ENCODE measurements at regions not wholly inside any gene's neighbourhood (a gene's known extent, or its start where the extent isn't known, plus 50 kb on each side); places are given as distances from the start of the nearest gene placed in this dataset.
"Not testable (repeated sequence)": the region's sequence is repeated elsewhere in the genome, so short reads cannot be mapped to it uniquely, and the experiment has no call there.

DNA sequence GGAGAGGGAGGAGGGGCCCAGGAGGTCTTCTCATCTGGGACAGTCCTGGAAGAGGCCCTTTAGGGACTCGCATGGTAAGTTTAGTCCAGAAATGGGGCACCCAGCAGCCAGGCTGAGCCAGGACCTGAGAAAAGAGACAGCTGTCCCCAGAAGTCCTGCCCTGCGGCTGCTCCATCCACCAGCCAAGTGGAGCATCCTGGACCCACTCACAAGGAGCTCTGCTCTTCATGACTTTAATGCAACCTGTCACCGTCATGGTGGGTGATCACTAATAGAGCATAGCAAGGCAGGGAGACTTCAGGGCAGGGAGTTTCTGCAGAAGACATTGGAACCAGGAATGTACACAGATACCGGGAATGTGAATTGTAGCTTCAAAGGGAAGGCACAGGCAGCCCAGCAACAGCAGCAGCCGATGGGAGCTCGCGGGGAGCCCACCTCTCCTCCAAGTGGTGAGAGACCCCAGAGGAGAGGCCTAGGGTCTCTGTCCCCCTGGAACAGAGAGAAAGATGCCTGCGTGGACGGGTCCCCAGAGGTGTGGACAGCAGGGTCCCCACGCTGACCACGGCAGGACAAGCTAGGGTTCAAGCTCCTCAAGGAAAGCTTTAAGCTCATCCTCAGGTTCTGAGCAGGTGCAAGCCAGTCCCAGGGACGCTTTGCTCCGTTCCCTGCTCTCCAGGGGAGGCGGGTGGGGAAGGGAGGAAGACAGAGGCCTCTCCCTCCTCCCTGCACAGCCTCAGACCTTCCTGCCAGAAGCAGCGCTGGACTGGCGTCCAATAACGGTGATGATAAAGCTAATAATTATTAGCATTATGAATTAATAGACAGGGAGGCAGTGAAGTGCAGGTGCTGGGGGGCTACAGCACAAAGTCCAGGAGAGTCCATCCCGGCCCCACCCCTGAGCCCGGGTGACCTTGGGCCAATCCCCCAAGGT is 335.3 kb downstream of the ADGRD1 start:
- not testable (repeated sequence) for DNase-seq (ENCODE audit: low read depth)

DNA sequence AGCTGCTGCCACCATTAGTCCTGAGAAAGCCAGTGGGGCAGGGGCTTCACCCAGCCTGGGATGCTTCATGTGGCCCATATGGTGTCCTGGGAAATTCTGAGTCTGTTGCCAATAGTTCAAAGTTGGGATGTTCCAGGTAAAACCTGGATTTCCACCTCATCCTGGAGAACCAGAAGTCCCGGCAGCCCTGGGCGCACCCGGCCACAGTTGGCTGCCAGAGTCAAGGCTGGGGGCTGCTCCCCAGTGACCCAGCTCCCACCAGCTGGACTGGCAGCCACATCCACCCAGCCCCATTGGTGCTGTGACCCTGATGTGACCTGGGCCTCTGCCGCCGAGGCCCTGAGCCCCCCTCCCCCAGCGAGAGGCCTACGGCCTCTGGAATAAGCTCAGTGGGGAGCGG is 336.1 kb downstream of the ADGRD1 start:
- not testable (repeated sequence) for DNase-seq (ENCODE audit: low read depth)

DNA sequence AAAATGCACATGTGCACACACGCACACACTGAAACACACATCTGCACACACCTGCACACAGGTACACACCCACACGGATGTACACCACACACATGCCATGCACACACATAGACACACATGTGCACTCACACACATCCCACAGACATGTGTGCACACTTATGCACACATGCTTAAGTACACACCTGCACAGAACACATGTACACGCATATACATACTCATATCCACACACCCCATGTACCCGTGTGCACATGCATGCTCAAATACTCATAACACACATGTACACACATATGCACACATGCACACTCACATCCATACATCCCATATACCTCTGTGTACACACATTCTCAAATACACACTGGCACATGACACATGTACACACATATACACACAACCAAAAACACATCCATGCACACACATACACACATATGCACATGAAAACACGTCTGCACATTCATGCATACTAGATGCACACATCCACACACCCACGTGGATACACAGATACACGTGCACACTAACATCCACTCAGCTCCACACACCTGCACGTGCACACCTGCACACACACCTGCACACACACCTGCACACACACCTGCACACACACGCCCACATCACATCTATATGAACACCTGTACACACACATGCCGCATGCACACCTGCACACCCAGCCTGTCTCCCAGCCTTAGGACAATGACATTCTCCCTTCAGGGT is 336.7 kb downstream of the ADGRD1 start:
- DNase-seq (ENCODE audit: low read depth) = no peak

DNA sequence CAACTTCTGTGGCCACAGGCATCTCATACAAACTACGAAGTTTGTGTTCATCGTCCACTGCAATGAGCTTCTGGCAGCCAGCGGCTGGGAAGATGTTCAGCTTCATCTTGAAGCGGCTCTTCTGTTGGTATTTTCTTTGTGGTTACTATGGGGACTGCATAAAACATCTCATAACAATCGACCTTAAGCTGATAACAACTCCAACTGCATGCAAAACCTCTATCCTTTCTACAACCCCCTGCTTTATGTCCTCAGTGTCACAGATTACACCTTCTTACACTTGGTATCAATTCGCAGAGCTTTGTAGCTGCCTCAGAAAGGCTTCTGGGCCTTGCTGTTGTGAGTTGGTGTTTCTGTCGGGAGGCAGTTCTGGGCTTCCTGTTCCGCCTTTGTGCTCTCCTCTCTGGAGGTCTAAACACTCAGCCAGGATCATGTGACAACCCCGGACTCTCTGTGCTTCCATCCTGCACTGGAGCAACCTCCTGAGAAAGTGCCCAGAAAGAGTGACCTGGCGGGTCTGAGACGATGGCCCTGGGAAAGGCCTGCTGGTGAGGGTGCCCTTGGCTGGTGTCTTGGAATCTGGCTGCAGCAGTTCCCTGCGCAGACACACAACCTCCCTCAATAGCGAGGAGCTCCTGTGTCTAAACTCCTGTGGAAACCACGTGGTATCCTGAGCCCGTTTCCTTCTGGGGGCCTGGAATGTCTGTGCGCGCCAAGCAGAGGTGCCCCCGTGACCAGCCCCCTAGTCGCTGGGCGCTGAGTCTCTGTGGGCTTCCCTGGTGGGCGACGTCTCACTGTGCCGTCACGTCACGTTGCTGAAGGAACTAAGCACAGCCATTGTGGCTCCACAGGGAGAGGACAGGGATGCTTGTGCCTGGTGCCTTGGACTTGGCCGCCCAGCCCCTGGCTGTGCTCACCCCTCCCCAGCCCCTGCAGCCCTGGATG is 339.6 kb downstream of the ADGRD1 start:
- DNase-seq (ENCODE audit: low read depth) = not testable (repeated sequence)

DNA sequence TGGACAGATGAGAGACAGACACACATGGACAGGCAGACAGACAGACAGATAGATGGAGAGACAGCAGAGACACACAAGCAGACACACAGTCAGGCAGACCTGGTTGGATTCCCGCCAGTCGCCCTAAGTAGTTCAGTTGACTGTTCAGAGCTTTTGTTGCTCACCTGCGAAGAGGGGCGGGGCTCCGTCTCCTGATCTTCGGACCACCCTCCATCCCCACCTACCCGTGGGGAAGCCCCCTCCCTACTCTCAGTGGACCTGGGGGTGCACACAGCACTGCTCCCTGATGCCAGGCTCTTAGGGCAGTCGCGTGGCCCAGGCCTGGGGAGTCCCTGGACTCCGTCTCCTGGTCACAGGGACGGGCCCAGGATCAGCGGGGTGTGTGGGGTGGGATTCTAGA is 341.0 kb downstream of the ADGRD1 start:
- not testable (repeated sequence) for DNase-seq (ENCODE audit: low read depth)

DNA sequence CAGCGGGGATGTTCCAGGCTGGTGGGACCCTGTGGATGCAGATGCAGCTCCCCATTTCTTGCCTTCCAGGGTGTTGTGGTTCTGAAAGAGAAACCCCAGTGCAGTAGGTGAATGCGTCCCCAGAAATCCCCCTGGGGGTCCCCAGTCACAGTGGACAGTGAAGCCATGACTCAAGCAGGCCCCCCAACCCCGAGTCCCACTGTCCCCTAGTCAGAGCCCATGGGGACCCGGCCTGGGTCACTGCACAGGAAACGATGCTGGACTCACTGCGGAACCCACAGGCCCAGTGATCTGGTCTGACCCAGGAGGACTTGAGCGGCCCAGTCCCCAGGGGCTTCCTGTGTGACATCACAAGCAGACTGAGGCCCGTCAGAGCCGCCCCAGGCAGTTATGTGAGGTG is 341.4 kb downstream of the ADGRD1 start:
- not testable (repeated sequence) for DNase-seq (ENCODE audit: low read depth)

DNA sequence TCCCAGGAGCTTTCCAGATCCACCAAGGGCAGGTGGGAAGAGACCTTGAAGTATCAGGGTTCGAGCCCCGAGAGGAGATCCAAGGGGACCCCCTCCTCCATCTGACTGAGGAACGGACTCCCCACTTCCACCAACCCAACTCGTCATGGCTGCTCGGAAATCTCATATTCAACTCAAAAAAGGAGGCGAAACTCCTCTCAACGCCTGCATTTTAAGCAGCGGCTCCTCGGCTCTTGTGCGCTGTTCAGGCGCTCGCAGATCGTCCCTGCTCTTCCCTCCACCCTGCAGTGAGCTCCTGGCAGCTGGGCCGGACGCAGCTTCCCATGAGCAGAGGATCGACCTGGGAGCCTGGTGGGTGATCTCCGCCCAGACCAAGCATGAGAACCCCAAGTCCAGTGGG is 341.9 kb downstream of the ADGRD1 start:
- DNase-seq (ENCODE audit: low read depth) = not testable (repeated sequence)

DNA sequence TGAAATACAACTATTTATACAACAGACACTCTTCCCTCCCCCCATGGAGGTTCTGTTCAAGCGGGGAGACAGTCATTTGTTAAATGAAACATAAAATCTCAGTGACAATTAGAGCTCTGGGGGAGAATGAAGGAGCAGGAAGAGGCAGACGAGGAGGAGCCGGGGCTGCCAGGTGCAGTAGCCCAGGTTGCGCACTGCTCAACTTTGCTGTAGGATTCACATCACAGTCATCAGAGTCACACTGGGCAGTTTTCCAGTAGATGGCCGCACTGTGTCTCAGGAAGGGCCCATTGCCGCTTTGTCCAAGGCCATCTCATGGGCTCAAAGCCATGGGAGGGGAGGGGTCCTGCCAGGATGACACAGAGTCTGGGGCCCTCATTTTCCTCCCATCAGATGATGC is 342.4 kb downstream of the ADGRD1 start:
- DNase-seq (ENCODE audit: low read depth) = not testable (repeated sequence)

DNA sequence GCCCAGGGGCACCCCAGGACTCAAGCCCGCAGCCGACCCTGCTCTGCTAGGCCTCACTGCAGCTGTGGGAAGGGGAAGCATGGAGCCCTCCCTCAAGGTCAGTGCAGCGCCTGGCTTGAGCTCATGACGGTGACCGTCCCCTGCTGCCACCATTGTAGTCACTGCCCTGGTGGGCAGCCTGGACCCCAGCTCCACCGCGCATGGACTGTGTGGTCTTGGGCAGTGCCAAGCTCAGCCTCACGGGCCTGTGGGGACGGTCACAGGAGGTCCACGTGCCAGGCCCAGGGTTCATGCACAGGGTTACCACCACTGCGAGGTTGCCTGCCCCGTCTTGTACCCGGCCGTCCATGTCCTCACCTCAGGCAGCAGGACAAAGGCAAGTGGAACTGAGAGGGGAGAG is 342.9 kb downstream of the ADGRD1 start:
- not testable (repeated sequence) for DNase-seq (ENCODE audit: low read depth)

DNA sequence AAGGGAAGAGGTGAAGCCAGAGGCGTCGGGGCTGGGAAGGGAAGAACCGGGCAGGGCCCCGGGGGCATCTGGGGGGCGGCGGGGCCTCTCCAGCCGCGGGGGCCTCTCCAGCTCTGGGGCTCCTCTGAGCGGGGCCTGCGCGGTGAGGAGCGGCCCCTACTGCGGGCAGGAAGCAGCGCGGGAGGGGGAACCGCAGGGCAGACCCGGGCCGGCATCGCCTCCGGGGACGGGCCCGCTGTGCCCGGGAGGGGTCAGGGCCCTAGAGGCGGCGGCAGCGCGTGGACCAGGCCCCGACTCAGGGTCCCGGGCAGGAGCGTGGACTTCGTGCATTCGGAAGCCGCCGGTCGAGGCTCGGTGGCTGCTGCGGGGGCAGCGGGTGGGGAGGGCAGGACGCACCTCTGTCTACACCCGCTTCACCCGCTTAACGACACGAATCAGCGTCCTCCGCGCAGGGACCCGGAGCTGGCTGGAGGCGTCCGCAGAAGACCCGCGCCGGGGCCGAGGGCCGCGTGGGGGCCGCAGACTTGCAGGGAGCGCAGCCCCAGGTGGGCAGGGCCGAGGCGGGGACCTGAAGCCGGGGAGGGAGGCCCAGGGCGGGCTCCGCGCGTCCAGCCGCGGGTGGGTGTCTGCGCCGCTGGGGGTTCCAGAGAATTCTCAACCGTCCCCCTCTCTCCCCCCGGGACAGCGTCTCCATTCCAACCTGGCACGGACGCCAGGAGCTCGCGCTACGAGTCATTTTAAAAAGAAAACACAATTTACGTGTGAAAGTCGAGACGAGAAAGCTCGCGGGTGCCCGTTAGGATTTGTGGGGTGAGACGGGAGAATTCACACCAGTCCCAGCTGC is 345.0 kb downstream of the ADGRD1 start:
- DNase-seq (ENCODE audit: low read depth) = not testable (repeated sequence)

DNA sequence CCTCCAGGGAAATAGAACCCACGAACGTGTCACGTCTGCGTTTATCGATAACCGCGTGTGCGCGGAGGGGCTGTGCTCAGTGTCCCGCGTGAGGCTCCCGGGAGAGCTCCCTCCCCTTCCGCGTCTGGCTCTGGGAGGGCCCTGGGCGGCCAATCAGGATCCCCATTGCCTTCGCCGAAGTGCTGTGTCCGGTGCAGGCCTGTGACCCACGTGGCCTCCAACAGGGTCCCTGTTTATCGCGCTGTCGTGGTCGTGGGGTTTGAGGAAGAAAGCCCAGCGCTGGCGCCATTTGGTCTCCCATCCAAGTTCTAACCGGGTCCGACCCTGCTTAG is 345.6 kb downstream of the ADGRD1 start:
- not testable (repeated sequence) for DNase-seq (ENCODE audit: low read depth)

DNA sequence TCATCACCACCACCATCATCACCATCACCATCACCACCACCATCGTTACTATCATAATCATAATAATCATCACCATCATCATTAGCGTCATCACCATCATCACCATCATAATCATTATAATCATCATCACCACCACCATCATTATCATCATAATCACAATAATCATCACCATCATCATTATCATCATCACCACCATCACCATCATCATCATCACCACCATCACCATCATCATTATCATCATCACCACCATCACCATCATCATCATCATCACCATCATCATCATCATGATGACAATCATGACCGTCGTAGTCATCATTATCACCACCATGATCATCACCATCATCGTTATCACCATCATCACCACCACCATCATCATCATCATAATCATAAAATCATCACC is 349.9 kb downstream of the ADGRD1 start:
- DNase-seq (ENCODE audit: low read depth) = not testable (repeated sequence)

DNA sequence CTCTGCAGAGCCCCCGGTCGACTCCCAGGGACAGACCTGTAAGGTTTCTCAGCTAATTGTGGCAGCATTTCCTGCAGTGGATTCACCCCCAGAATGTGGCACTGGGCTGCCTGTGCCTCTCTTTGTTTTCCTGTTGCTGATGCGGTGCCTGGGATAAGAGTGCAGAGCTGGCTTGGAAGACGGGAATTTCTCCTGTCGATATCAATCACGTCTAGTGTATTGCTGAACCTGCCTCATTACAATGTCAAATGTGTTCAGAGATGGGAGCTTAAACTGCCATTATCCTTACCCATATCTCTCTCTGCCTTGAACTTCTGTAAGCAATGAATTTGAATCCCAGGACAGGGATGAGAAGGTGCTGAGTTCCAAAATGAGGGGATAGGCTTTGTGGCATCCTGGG is 350.9 kb downstream of the ADGRD1 start:
- not testable (repeated sequence) for DNase-seq (ENCODE audit: low read depth)

DNA sequence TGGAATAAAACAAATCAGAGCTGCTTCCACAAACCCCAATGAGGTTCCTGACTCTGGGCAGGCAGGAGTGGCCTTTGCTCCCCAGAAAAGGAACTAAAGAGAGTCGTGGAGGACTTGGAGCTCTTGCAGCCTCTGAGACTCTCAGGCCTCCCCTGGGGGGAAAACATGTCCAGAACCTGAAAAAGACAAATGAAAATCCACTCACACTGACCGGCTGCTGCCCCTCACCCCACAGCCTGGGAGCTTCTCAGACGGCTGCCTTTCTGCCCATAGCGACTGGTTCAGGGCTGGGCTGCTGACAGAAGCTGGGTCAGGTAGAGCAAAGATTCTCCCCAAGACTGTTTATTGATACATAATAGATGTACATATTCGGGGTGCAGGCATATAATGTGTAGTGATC is 356.0 kb downstream of the ADGRD1 start:
- DNase-seq (ENCODE audit: low read depth) = no peak

DNA sequence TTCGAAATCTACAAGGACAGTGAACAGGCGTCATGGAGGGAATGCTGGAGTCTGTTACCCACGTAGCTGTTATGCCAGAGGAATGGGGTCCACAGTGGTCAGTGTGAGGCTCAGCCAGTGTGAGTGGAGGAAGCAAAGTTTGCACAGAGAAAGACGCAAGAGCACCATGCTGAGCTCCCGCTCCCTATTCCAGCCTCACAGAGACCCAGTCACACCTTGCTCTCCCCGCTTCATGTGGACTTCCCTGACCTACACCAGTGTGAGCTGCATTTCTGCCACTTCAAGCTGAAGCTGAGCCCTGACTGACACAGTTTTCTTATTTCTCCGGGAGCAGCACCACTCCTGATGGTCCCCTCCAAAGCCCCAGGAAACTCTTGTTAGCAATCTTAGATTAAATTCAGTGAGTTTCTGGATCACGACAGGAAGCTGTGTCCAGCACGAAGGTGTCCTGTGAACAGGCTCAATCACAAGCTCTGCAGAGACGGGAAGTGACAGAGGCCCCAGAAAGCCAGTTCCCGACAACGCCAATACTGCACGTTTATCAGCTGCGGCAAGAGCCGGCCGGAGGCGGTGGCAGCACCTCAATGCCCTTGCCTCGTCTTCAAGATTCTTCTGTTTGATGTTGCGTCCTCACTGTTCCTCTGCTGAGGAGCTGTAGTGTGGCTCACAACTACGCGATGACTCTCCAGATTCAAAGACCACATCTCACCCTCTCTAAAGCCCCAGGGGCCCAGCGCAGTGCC is 356.7 kb downstream of the ADGRD1 start:
- DNase-seq (ENCODE audit: low read depth) = not testable (repeated sequence)

DNA sequence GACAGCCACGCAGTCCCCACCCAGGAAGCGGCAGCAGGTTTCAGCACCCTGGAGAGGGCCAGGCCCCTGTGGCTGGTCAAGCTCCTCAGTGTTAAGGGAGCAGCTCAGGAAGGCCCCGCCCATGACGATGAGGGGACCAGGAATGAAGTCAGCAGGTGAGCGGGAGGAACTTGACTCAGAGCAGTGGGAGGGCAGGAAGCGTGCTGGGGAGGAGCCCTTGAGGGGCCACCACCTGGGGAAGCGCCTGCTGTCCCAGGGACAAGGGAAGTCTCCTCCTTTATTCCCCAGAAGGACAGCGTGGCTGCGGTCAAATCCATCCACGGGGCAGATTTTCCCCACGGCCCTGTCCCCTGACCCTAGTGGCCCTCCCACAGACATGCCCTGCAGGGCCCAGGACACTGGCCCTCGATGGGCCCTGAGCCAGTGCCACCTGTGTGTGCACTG is 357.6 kb downstream of the ADGRD1 start:
- not testable (repeated sequence) for DNase-seq (ENCODE audit: low read depth)

DNA sequence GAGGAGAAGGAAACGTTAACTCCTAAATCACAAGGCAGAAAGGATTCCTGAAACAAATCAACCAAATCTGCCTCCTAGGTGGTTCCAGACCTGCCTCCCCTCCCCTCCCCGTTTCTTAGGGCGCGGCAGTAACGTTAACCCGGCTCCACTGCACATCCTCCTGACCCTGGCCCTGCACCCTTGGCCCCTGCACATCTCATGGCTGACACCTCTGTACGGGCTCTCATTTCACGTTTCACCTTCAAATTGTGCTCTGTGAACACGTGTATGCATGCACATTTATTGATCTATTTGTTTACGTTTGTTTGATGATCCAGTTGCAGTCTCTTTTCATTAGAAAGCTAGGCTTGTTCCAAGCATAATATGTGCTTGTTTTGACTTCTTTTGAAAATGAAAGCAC is 358.1 kb downstream of the ADGRD1 start:
- DNase-seq (ENCODE audit: low read depth) = no peak

DNA sequence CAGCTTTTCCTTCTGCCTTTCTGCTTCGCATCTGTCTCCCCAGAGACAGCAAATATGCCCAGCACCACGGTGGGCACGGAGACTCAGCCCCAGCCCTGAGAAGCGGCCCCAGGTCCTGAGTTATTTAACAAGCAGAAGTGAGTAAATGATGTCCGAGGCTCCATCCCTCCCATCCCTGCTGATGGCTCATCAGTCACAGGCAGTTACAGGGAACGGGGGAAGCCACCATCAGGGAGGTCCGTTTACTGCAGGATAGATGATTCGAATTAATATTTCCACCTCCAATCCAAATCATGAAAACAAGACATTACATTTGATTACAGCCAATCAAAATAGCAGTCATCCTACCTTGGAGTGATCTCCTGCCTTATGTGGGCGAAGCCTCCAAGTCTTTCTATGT is 358.7 kb downstream of the ADGRD1 start:
- not testable (repeated sequence) for DNase-seq (ENCODE audit: low read depth)

DNA sequence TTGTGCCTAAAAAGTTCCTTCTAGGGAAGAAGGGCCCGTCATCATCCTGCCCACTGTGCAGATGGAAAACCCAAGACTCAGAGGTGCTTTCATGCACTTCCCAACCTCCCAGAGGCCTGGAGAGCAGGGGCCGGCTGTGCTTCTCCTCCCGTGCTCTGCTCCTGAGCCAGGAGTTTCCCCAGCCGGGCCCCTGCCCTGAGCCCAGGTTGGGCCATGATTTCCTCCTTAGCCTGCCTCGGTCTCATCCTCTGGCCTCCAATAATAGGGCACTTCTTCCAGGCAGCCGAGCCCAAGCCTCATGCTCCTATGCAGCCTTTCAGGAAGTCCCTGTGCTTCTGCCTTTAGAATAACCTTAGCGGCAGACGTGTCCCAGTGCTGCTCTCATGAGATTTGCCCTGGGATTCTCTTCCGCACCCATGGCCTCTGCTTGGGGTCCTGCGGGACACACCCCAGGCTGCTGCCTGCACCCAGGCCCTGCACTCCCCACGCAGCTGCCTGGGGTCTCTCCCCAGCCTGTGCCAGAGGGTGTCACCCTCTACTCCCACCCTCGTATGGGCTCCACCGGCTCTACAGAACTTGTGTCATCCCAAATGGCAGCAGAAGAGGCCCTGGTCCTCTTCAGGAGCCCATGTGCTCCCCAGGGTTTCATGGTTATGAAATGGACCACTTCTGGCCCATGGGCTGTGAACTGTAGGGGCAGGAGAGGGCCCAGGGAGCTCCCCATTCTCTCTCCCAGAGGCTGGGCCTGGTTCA is 359.3 kb downstream of the ADGRD1 start:
- no peak for DNase-seq (ENCODE audit: low read depth)

DNA sequence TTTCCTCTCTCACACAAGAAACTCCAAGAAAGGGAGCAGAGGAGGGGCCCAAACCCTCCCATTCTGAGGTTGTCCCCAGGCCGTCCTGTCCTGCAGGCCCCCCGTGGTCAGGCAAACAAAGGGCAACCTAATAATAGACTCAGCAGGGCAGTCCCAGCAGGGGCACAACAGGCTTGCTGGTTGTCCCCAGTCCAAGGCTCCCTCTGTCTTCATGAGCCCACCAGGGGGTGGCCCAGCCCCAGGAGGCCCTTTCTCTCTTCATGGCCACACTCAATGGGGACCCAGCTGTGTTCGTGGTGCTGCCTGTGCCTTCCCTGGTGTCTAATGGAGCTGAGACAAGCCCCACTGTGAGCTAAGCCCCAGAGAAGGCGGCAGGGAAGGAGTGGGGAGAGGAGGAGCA is 359.9 kb downstream of the ADGRD1 start:
- DNase-seq (ENCODE audit: low read depth) = no peak

All from iris pigment epithelial cell (primary cell).